ENCODE measurements at regions not wholly inside any gene's neighbourhood (a gene's known extent, or its start where the extent isn't known, plus 50 kb on each side); places are given as distances from the start of the nearest gene placed in this dataset.

GRCh38 chr3:66583424-66584040 lies 82.7 kb upstream of the LRIG1 start:
- TF ChIP-seq CTCF (IDR thresholded peaks at IDR 0.05) (no peak), POLR2A (IDR thresholded peaks at IDR 0.05) (no peak)

All from adrenal gland (tissue), 5 donors.